ENCODE measurements at regions not wholly inside any gene's neighbourhood (a gene's known extent, or its start where the extent isn't known, plus 50 kb on each side); places are given as distances from the start of the nearest gene placed in this dataset.

GRCh38 chr3:102926618-102927017 lies 491.8 kb downstream of the ZPLD1 start:
- TF ChIP-seq EZH2 (IDR thresholded peaks at IDR 0.05) = no peak
- no peak for TF ChIP-seq CTCF (IDR thresholded peaks at IDR 0.05)
- no peak for TF ChIP-seq EZH2phosphoT487 (IDR thresholded peaks at IDR 0.05)

Measured in neural progenitor cell (in vitro differentiated cells).